GM18868 (cell line): ENCODE measurements at regions not wholly inside any gene's neighbourhood (a gene's known extent, or its start where the extent isn't known, plus 50 kb on each side); places are given as distances from the start of the nearest gene placed in this dataset.
"Not testable (repeated sequence)": the region's sequence is repeated elsewhere in the genome, so short reads cannot be mapped to it uniquely, and the experiment has no call there.

Experiments used
- ATAC-seq: cut with Tn5 transposase; IDR thresholded peaks from one replicate; pipeline ENCODE4 v1.9.1; 2021; ENCODE audit warnings: mild to moderate bottlenecking, moderate library complexity; ENCODE audit not compliant: unreplicated experiment

GRCh38 chr14:84961637-84962036 is 568.3 kb upstream of the FLRT2 start:
- no peak for ATAC-seq

DNA sequence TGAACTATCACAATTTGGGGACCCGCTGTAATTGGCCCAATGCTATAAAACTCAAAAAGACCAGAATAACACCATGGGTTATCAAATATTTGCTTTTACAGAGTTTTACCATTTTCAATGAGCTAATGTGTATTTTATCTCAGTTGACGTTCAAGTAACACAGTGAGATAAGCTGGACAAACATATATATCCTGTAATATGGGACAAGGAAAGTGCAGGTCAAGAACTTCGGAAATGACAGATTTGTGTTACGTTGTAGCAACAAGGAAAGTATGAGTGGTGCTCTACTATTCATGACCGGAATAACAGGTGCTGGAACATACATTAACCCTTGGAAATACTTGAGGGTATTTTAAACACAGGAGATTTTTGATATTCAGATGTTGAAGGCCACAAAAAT is 566.4 kb upstream of the FLRT2 start:
- no peak for ATAC-seq

- ATAC-seq: no peak
Measured at GRCh38 chr14:84965279-84965678, 564.7 kb upstream of the FLRT2 start.

GRCh38 chr14:84969501-84969900 is 560.4 kb upstream of the FLRT2 start:
- no peak for ATAC-seq

GRCh38 chr14:84975241-84975902 is 554.6 kb upstream of the FLRT2 start:
- no peak for ATAC-seq

- ATAC-seq: no peak
Measured at GRCh38 chr14:84976805-84977204, 553.1 kb upstream of the FLRT2 start.

GRCh38 chr14:84987042-84987441 is 542.9 kb upstream of the FLRT2 start:
- ATAC-seq: no peak

GRCh38 chr14:84988357-84988756 is 541.6 kb upstream of the FLRT2 start:
- ATAC-seq: no peak

DNA sequence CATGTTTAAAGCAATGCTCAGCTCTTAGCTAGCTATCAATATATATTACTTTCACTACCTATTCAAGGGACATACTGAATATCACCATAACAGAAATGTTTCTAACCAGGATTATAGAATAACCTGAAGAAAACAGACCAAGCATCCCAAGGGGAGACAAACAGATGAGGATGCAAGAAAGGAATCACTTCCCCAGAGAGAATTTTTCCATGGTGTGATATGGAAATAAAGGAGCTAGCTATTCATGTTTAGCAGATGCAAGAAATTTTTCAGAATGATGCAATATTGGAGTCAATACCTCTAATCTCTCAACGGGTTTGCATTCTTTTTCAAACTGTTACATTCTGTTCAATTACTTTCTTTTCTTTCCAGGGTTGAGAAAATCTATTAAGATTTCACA is 538.9 kb upstream of the FLRT2 start:
- no peak for ATAC-seq

GRCh38 chr14:84998216-84998615 is 531.7 kb upstream of the FLRT2 start:
- no peak for ATAC-seq

DNA sequence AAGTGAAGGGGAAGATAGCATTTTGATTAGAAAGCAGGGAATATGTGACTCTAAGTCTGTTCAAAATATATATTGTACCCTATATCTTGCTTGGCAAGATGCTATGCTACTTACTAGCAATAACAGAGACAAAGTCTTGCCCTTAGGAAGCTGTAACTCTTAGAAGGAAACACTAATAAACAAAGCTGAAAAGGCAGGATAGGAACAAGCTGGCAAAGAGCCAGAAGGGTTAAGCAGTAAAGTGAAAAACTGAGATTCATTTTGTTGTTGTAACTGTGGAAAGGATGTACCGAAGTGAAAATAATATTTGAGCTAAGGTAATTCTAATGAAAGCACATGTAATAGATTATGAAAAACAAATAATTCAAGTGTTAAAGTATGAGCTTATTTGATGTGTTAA is 527.1 kb upstream of the FLRT2 start:
- no peak for ATAC-seq

- ATAC-seq: no peak
Measured at GRCh38 chr14:85003805-85004204, 526.1 kb upstream of the FLRT2 start.

GRCh38 chr14:85009506-85009905 is 520.4 kb upstream of the FLRT2 start:
- no peak for ATAC-seq

DNA sequence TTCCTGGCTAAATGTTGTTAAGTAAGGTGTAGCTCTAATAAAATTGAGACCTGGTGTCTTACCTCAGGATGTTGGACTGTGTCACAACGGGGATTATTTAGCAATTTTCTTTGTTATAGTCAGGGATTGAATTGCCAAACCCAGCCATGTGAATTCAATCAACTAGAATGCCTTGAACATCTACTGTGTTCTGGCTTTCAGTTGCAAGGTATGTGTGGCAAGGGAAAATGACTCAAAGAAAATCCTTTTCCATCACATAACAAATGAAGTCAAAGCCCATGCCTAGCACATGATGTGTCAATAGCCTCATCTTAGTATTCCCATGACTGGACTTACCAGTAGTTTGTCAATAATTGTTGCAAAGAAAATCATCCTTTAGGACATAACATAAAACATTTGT is 519.8 kb upstream of the FLRT2 start:
- ATAC-seq: no peak

- no peak for ATAC-seq
Measured at GRCh38 chr14:85016496-85016895, 513.4 kb upstream of the FLRT2 start.

DNA sequence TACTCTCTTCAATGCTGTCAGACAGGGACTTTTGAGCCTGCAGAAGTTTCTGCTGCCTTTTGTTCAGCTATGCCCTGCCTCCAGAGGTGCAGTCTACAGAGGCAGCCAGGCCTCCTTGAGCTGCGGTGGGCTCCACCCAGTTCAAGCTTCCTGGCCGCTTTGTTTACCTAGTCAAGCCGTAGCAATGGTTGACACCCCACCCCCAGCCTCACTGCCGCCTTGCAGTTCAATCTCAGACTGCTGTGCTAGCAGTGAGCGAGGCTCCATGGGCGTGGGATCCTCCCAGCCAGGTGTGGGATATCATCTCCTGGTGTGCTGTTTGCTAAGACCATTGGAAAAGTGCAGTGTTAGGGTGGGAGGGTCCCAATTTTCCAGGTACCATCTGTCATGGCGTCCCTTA is 506.1 kb upstream of the FLRT2 start:
- not testable (repeated sequence) for ATAC-seq

DNA sequence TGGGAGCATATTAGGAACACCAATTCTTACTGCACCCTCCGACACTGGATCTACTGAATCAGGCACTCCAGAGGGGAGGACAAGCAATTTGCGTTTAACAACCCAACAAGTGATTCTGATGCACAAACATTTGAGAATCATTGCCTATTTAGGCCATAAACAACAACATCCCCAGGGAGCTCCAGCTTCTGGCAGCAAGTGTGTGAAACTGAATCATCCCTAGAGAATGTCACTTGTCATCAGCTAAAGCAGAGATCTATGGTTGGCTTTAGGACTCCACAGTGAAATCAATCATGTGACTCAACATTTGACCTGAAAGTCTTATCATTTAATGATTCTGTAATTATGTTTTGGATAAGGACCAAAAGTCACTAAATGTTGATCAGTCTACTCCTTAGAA is 505.0 kb upstream of the FLRT2 start:
- no peak for ATAC-seq

DNA sequence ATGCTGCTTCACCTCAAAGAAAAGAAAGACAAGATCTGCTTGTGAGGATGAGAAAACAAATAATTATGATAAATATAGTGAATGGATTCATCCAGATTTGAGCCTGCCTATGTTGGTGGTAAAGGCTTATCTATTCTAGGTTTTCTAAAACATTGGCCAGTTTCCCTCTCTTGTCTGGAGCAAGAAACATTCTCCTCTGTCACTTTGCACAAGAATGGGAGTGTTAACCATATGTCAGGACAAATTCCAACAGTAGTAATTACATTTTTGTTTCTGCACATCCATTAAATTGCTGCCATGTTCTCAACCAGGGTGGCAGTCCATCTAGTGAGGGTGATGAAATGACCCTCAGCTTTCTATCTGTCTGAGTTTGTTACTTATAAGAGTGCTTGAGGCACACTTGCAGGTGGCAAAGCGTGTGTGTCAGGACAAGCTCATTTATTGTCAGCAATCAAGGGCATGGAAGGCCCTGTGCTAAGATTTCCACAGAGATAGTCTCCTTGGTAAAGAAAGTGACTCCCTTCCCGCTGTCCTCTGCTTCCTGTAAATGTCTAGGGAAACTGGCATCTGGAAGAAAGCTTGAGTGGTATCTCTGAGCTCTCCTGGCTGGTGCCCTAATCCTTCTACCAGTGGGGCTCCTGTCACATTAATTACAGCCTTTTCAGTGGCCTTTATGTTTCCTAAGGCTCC is 502.1 kb upstream of the FLRT2 start:
- ATAC-seq: no peak

DNA sequence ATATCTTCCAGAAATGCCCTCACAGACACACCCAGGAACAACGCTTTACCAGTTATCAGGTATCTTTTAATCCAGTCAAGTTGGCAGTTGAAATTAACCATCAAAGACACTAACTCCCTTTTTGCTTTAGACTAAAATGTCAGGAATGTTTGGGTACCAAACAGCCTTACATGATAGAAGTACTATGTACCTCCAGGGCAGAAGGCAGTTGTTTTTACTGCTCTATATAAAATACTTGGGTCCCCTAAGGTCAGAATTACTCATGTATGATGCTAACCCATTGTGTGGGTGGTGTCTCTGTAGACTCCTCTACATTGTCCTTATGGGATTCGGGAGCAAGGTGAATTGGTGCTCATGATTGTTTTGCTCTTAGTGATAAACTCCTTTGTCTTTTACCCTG is 492.5 kb upstream of the FLRT2 start:
- ATAC-seq: no peak

DNA sequence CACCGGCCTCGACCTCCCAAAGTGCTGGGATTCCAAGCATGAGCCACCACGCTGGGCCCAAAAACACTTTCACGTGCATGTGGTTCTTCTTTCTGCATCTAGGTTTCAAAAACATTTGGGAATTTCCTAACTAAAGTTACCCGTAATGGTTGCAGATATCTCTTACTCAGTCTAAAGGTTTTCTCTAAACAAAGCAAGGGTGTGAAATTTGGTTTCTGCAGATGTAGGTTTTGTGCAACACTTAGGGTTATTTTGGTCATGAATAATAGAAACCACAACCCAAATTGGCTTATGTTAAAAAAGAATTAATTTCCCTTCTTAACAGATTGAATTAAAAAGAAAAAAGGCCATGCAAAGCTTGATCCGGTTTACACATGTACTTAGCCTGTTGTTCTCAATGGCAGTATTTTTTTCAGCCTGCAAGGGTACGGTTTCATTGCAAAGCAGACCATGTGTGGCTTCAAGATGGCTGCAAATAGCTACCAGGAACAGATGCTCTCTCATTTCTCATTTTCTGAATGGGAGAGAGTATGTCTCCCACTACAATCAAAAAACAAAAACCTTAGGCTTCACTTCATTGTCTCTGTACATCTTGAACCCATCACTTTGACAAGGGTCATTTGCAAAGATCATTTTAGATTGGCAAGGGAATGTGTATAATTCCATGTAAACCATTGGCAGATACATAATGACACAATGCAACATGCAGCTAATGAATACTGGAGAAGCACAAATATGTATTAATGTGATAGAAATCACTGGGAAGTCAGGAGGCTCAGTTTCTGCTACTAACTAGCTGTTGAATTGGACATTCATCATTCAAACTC is 491.2 kb upstream of the FLRT2 start:
- ATAC-seq: no peak

- ATAC-seq: no peak
Measured at GRCh38 chr14:85039353-85039626, 490.7 kb upstream of the FLRT2 start.

DNA sequence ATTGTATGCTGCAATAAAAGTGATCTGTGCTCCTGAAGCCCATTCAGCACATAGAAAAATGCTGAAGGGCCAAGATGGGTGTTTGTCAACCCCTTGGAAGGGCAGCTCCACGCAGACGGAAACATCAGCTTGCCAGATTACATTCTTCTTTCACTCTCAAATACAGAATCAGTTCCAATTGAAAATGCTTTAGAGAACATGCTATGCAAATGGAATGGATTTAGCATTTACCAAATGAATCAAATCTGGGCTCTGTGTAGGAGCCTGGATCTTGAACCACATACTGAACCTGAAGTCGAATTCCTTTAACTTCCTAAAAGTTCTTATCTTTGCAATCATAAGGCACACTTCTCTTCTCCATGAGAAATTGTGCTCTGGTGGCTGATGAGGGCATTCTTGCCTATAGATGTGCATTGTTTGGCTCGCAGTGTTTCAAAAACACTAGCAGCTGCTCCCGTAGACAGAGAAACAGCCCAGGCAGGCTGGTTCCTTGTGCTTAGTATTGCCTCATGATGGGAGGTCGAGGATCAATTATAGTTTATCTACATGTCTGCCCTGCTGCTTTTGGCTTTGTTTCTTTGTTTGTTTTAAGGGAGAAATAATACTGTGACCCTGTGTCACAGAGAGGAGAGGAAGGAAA is 489.8 kb upstream of the FLRT2 start:
- no peak for ATAC-seq
